Left forelimb (tissue), 1 donor: ENCODE measurements at regions not wholly inside any gene's neighbourhood (a gene's known extent, or its start where the extent isn't known, plus 50 kb on each side); places are given as distances from the start of the nearest gene placed in this dataset.
"Not testable (repeated sequence)": the region's sequence is repeated elsewhere in the genome, so short reads cannot be mapped to it uniquely, and the experiment has no call there.

Experiments used
- DNase-seq: peaks from one replicate; pipeline ENCODE4 v3.0.0-alpha.2; 2018; ENCODE audit warnings: low spot score

DNA sequence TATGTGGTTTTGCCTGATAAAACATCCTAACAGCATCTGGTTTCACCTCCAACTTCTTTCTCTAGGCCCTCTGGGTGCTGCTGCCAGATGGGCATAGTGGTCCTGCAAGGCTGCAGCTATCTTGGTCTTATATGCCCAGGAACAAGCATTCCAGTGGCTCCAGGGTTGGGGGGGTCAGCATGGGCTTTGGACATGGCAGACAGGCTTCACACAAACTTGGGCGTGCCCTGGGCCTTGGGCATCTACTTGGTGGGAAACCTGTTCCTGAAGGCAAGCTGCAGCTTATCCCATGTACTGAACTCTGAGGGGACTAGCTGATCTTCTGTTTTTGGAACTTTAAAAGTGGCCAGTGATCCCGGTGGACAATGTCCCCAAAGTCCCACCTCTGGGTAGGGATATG is 54.9 kb upstream of the ZNF678 start:
- DNase-seq: no peak

DNA sequence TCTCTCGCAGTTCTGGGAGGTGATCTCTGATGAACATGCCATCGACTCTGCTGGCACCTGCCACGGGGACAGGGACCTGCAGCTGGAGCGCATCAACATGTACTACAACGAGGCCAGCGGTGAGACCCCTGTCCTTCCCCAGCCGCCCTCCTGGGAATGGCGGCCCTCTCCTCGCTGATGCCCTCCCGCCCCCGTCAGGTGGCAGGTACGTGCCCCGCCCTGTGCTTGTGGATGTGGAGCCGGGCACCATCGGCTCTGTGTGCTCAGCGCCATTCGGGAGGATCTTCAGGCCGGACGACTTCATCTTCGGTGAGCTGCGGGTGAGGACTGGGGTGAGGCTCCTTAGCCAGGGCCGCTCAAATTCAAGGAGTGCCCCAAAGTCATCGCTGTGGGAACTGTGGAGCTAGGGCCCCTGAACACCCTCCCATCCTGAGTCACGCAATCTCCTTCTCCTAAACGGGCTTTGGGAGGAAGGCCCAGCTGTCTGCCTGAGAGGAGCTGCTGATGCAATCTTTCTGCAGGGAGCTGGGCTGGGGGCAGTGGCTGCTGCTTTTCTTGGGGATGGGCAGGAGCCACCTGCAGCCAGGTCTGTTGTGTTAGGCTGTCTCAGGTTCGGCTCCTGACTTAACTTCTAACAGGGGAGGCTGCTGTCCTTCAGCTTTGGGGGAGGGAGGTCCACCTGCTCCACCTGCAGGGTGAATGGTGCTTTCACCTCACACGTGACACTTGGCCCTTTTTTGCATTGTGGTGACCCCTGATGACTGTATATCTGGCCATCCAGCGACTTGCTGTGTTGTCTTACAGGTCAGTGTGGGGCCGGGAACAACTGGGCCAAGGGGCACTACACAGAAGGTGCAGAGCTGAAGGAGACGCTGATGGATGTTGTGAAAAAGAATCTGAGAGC is 56.6 kb upstream of the ZNF678 start:
- not testable (repeated sequence) for DNase-seq

- not testable (repeated sequence) for DNase-seq
These were observed 67.3 kb upstream of the ZNF678 start for GRCh38 chr1:227496045-227496444.

- not testable (repeated sequence) for DNase-seq
These were observed 69.3 kb upstream of the ZNF678 start for GRCh38 chr1:227493863-227494551.

DNA sequence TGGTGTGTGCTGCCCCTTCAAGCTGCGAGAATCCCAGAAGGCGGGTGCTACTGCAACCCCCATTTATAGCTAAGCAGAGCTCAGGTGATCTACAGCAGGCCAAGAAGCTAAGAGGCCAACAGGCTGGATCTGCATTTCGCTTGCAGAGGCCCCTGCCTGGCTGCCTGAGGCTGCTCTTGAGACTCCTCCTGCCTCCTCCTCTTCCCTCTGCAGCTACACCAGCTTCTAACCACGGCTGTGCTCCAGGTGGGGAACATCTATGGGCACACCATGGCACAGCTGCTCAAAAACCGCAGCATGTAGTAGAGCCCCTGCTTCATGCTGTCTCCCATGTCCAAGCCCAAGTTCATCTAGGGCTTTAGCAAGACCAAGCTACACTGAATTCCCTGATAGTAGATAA is 72.9 kb upstream of the ZNF678 start:
- DNase-seq: no peak

DNA sequence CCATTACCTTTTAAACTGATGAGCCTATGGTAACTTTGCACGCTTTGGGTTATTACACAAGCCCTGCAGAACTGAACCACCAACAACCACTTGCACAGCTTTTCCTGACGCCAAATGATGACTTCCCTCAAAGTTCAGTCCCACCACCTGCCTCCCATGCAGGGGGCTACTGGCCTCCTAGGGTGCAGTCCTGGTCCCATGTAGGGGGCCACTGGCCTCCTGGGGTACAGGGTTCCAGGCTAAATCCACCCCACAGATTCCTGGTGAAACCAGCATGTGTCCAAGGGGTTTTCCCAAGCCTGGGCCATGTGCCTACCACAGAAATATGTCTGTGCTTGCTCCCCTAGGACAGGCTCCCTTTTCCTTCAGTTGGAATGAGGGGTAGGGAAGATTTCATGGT is 73.4 kb upstream of the ZNF678 start:
- no peak for DNase-seq

DNA sequence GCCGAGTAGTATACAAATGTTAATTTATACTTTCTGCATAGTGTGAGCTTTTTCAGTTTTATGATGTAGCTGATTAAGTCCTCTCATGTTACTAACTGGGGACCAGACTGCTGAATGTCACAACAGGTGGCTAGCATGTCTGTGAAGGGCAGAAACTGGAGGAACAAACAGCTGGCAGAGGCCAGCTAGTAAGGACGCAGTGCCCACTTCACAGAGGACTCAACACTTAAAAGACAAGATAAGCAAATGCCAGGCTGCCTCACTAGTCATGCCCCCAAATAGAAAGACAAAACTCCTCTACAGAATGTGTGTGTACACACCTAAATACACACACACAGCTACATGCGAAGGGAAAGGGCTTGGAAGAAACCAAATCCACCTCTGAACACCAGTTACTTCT is 73.8 kb upstream of the ZNF678 start:
- DNase-seq: no peak

DNA sequence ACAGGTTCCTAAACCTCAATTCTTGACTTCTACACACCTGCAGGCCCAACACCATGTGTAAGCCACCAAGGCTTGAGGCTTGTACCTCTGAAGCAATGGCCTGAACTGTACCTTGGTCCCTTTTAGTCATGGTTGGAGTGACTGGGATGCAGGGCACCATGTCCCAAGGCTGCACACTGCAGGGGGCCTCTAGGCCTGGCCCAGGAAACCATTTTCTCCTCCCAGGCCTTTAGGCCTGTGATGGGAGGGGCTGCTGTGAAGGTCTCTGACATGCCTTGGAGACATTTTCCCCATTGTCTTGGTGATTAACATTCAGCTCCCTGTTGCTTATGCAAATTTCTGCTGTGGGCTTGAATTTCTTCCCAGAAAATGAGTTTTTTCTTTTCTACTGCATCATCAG is 75.8 kb upstream of the ZNF678 start:
- DNase-seq: no peak

GRCh38 chr1:227486559-227486958 is 76.8 kb upstream of the ZNF678 start:
- no peak for DNase-seq

DNA sequence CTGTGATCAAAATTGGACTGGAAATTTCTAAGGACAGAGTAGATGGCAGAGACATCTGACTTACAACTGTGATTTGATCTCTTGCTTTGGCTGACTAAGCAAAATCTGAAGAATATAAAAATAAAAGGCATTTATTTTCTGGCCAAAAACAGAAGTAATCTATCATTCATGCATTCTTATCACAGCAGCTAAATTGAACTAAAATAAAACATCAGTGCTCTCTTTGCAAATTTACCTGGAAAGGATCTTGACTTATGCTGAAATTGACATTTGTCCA is 81.4 kb upstream of the ZNF678 start:
- DNase-seq: no peak

- not testable (repeated sequence) for DNase-seq
These were observed 89.3 kb upstream of the ZNF678 start for GRCh38 chr1:227474072-227474471.

DNA sequence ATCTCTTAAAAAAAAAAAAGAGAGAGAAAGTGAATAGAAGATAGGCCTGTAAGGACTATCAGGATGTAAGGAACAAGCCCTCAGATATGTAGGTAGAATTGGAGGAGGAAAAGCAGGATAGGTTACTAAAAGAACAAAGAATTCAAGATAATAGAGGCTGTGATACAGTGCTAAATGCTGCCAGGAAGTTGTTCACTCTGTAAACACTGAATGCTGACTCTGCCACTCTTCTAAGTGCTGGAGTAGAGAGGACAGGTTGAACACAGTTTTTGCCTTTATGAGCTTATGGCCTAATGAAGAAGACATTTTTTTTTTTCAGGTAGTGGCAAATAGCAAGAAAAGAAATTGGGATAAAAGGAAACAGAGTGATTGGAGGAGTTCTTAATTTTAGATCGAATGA is 90.6 kb upstream of the ZNF678 start:
- DNase-seq: no peak

DNA sequence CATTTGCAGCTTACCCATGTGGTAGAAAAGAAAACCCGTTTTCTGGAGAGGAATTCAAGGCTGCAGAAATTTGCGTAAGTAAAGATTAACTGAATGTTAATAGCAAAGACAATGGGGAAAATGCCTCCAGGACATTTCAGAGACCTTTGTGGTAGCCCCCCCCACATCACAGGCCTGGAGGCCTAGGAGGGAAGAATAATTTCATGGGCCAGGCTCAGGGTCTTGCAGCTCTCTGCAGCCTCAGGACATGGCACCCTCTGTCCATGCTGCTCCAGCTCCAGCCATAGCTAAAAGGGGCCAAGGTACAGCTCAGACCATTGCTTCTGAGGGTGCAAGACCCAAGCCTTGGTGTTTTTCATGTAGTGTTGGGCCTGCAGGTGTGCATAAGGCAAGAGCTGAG is 92.7 kb upstream of the ZNF678 start:
- DNase-seq: no peak

- DNase-seq: no peak
These were observed 93.6 kb upstream of the ZNF678 start for GRCh38 chr1:227469708-227470107.

DNA sequence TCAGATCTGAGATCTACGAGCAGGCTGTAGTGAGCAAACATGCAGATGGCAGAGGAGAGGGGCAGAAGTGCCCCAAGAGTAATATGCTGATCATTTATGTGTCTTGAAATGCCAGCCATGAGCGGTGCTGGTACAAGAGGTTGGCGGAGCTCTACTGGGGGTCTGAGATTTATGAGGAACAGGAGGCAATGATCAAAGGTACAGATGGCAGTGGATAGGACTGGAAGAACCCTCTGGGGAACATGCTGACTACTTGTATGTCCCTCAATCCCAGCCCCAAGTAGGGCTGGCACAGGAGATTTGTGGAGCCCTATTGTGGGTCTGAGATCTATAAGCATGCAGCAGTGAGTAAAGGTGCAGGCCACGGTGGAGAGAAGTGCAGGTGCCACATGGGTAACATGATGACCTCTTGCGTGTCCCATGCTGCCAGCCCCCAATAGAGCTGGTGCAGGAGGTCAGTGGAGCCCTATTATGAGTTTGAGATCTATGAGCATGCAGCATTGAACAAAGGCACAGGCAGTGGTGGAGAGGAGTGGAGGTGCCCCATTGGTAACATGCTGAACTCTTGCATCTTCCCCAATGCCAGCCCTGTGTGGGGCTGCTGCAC is 97.2 kb upstream of the ZNF678 start:
- no peak for DNase-seq

DNA sequence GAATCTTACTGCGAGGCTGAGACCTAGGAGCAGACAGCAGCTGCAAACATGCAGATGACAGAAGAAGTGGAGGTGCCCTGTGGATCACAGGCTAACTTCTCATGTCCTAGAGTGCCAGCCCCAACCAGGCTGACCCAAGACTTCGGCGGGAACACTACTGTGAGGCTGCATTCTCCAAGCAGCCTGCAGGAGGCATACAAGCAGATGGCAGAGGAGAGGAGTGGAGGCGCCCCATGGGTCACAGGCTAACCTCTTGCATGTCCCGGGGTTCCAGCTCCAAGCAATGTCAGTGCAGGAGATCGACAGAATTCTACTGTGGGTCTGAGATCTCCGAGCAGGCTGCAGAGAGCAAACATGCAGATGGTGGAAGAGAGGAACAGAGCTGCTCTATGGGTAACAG is 98.1 kb upstream of the ZNF678 start:
- no peak for DNase-seq

GRCh38 chr1:227459977-227460376 is 103.4 kb upstream of the ZNF678 start:
- no peak for DNase-seq

GRCh38 chr1:227459326-227459841 is 104.0 kb upstream of the ZNF678 start:
- DNase-seq: no peak

- DNase-seq: no peak
These were observed 108.7 kb upstream of the ZNF678 start for GRCh38 chr1:227454686-227455085.

DNA sequence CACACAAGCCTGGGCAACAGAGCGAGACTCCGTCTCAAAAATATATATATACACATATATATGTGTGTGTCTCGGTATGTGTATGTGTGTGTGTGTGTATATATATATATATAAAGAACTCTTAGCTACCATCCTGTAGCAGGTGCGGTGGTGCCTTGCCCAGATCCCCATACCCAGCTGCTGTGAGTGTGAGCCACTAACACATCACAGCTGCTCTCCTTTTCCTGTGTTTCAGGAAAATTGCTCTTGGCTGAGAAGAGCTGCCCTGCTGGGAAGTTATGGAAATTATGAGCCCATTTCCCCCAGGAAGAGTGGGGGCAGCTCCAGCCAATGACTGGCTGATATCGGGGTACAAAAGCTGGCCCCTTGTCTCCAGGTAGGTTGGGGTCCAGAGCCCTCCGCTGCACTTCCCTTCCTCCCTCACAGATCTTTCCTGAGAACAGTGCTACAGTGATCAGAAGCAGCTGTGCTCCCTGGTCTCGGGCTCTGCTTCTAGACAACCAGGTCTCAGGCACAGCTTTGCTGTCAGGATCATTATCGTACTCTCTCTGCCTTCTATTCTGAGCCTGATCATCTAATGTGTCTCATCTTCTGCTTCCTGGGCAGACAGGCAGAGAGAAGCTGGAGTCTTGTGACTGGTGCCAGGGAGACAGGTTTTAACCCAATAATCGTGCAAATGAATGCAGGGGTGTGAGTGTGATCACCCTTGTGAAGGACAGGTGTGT is 109.6 kb upstream of the ZNF678 start:
- no peak for DNase-seq

DNA sequence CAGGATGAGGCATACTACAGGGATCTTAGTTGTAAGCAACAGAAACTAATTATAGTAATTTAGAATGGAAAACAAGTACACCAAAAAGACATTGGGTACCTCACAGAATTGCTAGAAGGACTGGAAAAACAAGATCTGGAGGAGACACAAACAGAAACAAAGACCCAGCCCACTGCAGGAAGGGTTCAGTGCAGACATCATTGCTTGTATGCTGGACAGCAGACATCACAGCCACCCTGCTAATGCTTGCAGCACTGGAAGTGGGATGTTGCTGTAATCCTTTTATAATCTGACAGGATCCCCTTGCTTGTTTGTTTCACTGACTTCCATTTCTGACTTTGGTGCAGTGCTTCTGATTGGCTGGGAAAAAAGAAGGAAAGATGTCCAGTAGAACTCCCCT is 111.4 kb upstream of the ZNF678 start:
- DNase-seq: no peak

DNA sequence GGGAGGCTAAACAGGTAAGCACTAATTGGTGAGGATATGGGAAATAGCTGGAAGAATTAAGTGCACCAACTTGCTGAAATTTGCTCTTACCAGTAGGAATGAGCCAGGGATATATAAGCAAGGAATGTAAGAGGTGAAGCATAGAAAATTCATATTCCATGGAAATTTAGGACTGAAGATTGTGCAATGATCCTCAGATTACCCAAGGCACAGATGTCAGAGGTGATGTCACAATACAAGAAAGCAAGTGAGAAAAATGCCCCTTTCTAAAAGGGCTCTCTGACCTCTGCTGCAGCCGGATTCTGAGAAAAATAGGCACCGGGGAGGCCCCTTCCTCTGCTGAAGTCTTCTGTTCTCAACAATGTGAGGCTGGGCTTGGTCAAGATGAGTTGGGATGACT is 112.3 kb upstream of the ZNF678 start:
- DNase-seq: no peak
